GM23338 (cell line): ENCODE measurements at regions not wholly inside any gene's neighbourhood (a gene's known extent, or its start where the extent isn't known, plus 50 kb on each side); places are given as distances from the start of the nearest gene placed in this dataset.

ENCODE experiments used
- CREB1 ChIP-seq: fragments of 250-450 bp; sonication (Bioruptor Pico); IDR thresholded peaks from 2 replicates; pipeline ENCODE4 v1.5.0; 2020; ENCODE audit warnings: low read depth, mild to moderate bottlenecking, moderate library complexity
- CTCF ChIP-seq, 2 experiments: fragments of 200-600 bp in 1 of 2; sonication (generic) in 1 of 2; conservative IDR thresholded peaks; 2 replicates each; pipeline versions ENCODE4 v1.5.1 to v1.6.1; 2016 to 2017; ENCODE audit warnings: antibody characterized with exemption in 2 of 2, low read depth in 2 of 2, mild to moderate bottlenecking in 2 of 2, moderate library complexity in 1 of 2
- EZH2 ChIP-seq: fragments of 200-600 bp; sonication (generic); IDR thresholded peaks from one replicate; pipeline ENCODE4 v1.8.0; 2017; ENCODE audit warnings: antibody characterized with exemption, mild to moderate bottlenecking, low read depth; ENCODE audit not compliant: unreplicated experiment
- EZH2phosphoT487 ChIP-seq: fragments of 200-600 bp; sonication (generic); IDR thresholded peaks from one replicate; pipeline ENCODE4 v1.8.1; 2018; ENCODE audit warnings: antibody characterized with exemption; ENCODE audit not compliant: unreplicated experiment
- JUNB ChIP-seq: IDR thresholded peaks from one replicate; pipeline ENCODE4 v1.6.1; 2016; ENCODE audit warnings: antibody characterized with exemption; ENCODE audit not compliant: unreplicated experiment
- NANOG ChIP-seq: IDR thresholded peaks from 2 replicates; pipeline ENCODE4 v1.6.1; 2016; ENCODE audit warnings: antibody characterized with exemption, borderline replicate concordance
- POLR2AphosphoS5 ChIP-seq: IDR thresholded peaks from 2 replicates; pipeline ENCODE4 v1.6.1; 2016; ENCODE audit warnings: antibody characterized with exemption, low read depth
- REST ChIP-seq: IDR thresholded peaks from one replicate; pipeline ENCODE4 v1.6.1; 2018; ENCODE audit warnings: antibody characterized with exemption; ENCODE audit not compliant: unreplicated experiment
- ZNF114 ChIP-seq: fragments of 250-450 bp; sonication (Bioruptor Pico); IDR thresholded peaks from 2 replicates; pipeline ENCODE4 v1.5.0; 2020; ENCODE audit warnings: mild to moderate bottlenecking, moderate library complexity

- TF ChIP-seq REST, result no peak
- no peak for TF ChIP-seq EZH2
- no peak for TF ChIP-seq CTCF (conservative IDR thresholded peaks at IDR 0.05; ENCODE audit: low read depth in 2 of 2)
- TF ChIP-seq POLR2AphosphoS5, result no peak
- no peak for TF ChIP-seq EZH2phosphoT487
- TF ChIP-seq NANOG, result no peak
- TF ChIP-seq ZNF114 (CRISPR knock-in tag), result no peak
- TF ChIP-seq JUNB, result no peak
- no peak for TF ChIP-seq CREB1 (CRISPR knock-in tag)
Observed at GRCh38 chr17:6366221-6366666, 68.7 kb downstream of the AIPL1 start.
